ENCODE measurements at regions not wholly inside any gene's neighbourhood (a gene's known extent, or its start where the extent isn't known, plus 50 kb on each side); places are given as distances from the start of the nearest gene placed in this dataset.

GRCh38 chr4:23674694-23675093 is 215.2 kb downstream of the PPARGC1A start:
- H3K27me3 ChIP-seq (ENCODE audit: control insufficient read depth in 4 of 4, insufficient read depth in 4 of 4, low read length in 3 of 4): no peaks in the 10 kb centered on the region
- 27% methylated on average over 1 of the region's 1 CpG for WGBS
- H3K27ac ChIP-seq (ENCODE audit: low read depth in 1 of 2, low read length in 2 of 2): no peak overlapping the region
- H3K36me3 ChIP-seq (ENCODE audit: control insufficient read depth in 4 of 4, insufficient read depth in 3 of 4, low read depth in 1 of 4, low read length in 3 of 4): no peaks in the 10 kb centered on the region
- H3K4me3 ChIP-seq (ENCODE audit: low read depth in 1 of 3, low read length in 3 of 3): no peak overlapping the region
- H3K4me1 ChIP-seq (ENCODE audit: control insufficient read depth in 4 of 4, insufficient read depth in 4 of 4, low read length in 3 of 4): peaks cover 0 to 4% (median 0%) of the 10 kb centered on the region in 4 donors
- DNase-seq (ENCODE audit: low spot score): no peak
- no peaks in the 10 kb centered on the region for H3K9me3 ChIP-seq (ENCODE audit: control insufficient read depth in 4 of 4, low read length in 3 of 4)
- TF ChIP-seq JUND (IDR thresholded peaks at IDR 0.05) (no peak), SP1 (IDR thresholded peaks at IDR 0.05) (no peak), RXRA (IDR thresholded peaks at IDR 0.05) (no peak), RAD21 (IDR thresholded peaks at IDR 0.05) (no peak), FOXA2 (IDR thresholded peaks at IDR 0.05) (no peak), YY1 (IDR thresholded peaks at IDR 0.05) (no peak), HNF4A (conservative IDR thresholded peaks at IDR 0.05) (peak in 1 of 2 donors; percentile 9)
- no peak overlapping the region for H3K9ac ChIP-seq (ENCODE audit: low read depth in 1 of 2, low read length in 2 of 2)

- WGBS: 77% methylated on average over 3 of the region's 3 CpGs
- H3K27ac ChIP-seq (ENCODE audit: low read depth in 1 of 2, low read length in 2 of 2): no peak overlapping the region
Observed at GRCh38 chr4:23667659-23668058, 222.2 kb downstream of the PPARGC1A start.

More at GRCh38 chr4:23667659-23668058, 222.2 kb downstream of the PPARGC1A start:
- Histone ChIP-seq H3K4me3 (ENCODE audit: low read depth in 1 of 3, low read length in 3 of 3) (no peak overlapping the region), H3K9me3 (ENCODE audit: control insufficient read depth in 4 of 4, low read length in 3 of 4) (no peaks in the 10 kb centered on the region), H3K27me3 (ENCODE audit: control insufficient read depth in 4 of 4, insufficient read depth in 4 of 4, low read length in 3 of 4) (no peaks in the 10 kb centered on the region), H3K9ac (ENCODE audit: low read depth in 1 of 2, low read length in 2 of 2) (no peak overlapping the region), H3K36me3 (ENCODE audit: control insufficient read depth in 4 of 4, insufficient read depth in 3 of 4, low read depth in 1 of 4, low read length in 3 of 4) (no peaks in the 10 kb centered on the region), H3K4me1 (ENCODE audit: control insufficient read depth in 4 of 4, insufficient read depth in 4 of 4, low read length in 3 of 4) (no peaks in the 10 kb centered on the region)
- TF ChIP-seq FOXA2 (IDR thresholded peaks at IDR 0.05) (no peak), JUND (IDR thresholded peaks at IDR 0.05) (no peak), ZBTB33 (IDR thresholded peaks at IDR 0.05) (no peak), HNF4A (conservative IDR thresholded peaks at IDR 0.05) (no peak), RAD21 (IDR thresholded peaks at IDR 0.05) (no peak), ATF3 (IDR thresholded peaks at IDR 0.05) (no peak), CTCF (IDR thresholded peaks at IDR 0.05; ENCODE audit: low read depth, low read length, missing input control) (no peak), GABPA (IDR thresholded peaks at IDR 0.05 in 1 of 2, conservative IDR thresholded peaks at IDR 0.05 in 1 of 2) (no peak), EGR1 (IDR thresholded peaks at IDR 0.05; ENCODE audit: low read depth in 2 of 2) (no peak), REST (IDR thresholded peaks at IDR 0.05) (no peak), RXRA (IDR thresholded peaks at IDR 0.05) (no peak)
- DNase-seq (ENCODE audit: low spot score): no peak
